ENCODE measurements at regions not wholly inside any gene's neighbourhood (a gene's known extent, or its start where the extent isn't known, plus 50 kb on each side); places are given as distances from the start of the nearest gene placed in this dataset.

DNA sequence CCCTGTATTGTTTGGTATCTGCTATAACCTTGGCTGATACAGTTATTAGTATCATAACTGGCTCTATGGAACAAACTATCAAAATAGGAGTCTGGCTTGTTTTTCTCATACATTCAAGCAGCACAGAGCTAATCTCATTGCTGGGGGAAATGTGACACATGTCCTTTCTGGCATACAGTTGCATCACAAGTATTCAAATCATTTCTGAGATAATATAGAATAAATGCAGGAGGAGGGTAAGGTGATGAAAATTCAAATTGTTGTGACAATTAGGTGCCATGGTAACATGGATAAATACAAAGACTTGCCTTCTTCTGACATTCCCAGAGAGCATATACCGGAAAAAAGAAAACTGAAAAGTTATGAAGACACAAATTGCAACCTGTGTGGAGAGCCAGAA is 2706.8 kb downstream of the ARAP2 start:
- H3K9ac ChIP-seq (ENCODE audit: low read length): no peak overlapping the region
- no peak overlapping the region for H3K4me3 ChIP-seq (ENCODE audit: low read length)
- no peak overlapping the region for H3K4me2 ChIP-seq (ENCODE audit: low read length)
- H3K9me2 ChIP-seq (replicated peaks; ENCODE audit: low read length): no peaks in the 10 kb centered on the region
- H3K27ac ChIP-seq (ENCODE audit: low read length): no peak overlapping the region
- intact Hi-C loops (cut with micrococcal nuclease): no loop called here
- TF ChIP-seq EZH2 (IDR thresholded peaks at IDR 0.05; ENCODE audit: low read length, unreplicated experiment) (no peak), EZH2phosphoT487 (IDR thresholded peaks at IDR 0.05; ENCODE audit: borderline replicate concordance, low read length) (no peak)
- TF ChIP-seq, protein P1, sequence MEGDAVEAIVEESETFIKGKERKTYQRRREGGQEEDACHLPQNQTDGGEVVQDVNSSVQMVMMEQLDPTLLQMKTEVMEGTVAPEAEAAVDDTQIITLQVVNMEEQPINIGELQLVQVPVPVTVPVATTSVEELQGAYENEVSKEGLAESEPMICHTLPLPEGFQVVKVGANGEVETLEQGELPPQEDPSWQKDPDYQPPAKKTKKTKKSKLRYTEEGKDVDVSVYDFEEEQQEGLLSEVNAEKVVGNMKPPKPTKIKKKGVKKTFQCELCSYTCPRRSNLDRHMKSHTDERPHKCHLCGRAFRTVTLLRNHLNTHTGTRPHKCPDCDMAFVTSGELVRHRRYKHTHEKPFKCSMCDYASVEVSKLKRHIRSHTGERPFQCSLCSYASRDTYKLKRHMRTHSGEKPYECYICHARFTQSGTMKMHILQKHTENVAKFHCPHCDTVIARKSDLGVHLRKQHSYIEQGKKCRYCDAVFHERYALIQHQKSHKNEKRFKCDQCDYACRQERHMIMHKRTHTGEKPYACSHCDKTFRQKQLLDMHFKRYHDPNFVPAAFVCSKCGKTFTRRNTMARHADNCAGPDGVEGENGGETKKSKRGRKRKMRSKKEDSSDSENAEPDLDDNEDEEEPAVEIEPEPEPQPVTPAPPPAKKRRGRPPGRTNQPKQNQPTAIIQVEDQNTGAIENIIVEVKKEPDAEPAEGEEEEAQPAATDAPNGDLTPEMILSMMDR (conservative IDR thresholded peaks at IDR 0.05; ENCODE audit: low read depth, low read length): no peak
- no peaks in the 10 kb centered on the region for H3K4me1 ChIP-seq (ENCODE audit: insufficient read depth, low read length)
- H2AFZ ChIP-seq (ENCODE audit: low read length): no peak overlapping the region
- ATAC-seq (no peak), DNase-seq (no peak)
- H3F3A ChIP-seq (ENCODE audit: low read length, unreplicated experiment): no peaks in the 10 kb centered on the region
- BruUV-seq (replicated peaks): no TSS peak
- H3K27me3 ChIP-seq (ENCODE audit: low read length): no peaks in the 10 kb centered on the region
- no peaks in the 10 kb centered on the region for H4K20me1 ChIP-seq (ENCODE audit: low read length)
- H3K36me3 ChIP-seq (ENCODE audit: low read depth, low read length): no peaks in the 10 kb centered on the region
- CTCF ChIA-PET: no interaction called here
- H3K79me2 ChIP-seq (ENCODE audit: low read length): no peaks in the 10 kb centered on the region
- no peaks in the 10 kb centered on the region for H3K9me3 ChIP-seq (ENCODE audit: low read length)
- POLR2A ChIA-PET (ENCODE audit: unreplicated experiment): no interaction called here

DNA sequence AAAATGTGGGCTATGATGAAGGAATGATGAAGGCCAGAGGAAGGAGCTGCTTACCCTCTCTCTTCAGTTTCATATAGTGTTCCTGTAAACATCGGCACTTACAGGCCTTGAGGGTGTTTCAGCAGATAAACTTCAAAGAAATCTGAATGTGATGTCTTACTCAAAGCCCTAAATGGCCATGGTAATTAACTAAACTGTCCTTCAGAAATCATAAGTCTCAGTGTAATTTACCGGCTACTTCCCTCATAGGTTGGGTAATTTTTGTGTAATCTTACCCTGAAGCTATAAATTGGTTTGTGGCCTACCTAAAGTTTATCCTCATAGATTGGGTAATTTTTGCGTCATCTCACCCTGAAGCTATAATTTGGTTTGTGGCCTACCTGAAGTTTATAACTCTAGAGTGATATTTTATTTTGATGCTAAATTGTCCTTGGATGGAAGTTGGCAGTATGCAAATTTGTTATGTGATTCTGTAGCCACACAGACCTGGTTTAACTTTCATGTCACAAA is 2700.3 kb downstream of the ARAP2 start:
- H3F3A ChIP-seq (ENCODE audit: low read length, unreplicated experiment): no peaks in the 10 kb centered on the region
- BruUV-seq (replicated peaks): no TSS peak
- H3K9me3 ChIP-seq (ENCODE audit: low read length): no peaks in the 10 kb centered on the region
- H3K27me3 ChIP-seq (ENCODE audit: low read length): no peaks in the 10 kb centered on the region
- no peak overlapping the region for H3K4me2 ChIP-seq (ENCODE audit: low read length)
- no peaks in the 10 kb centered on the region for H3K9me2 ChIP-seq (replicated peaks; ENCODE audit: low read length)
- no peaks in the 10 kb centered on the region for H3K79me2 ChIP-seq (ENCODE audit: low read length)
- intact Hi-C loops (cut with micrococcal nuclease): no loop called here
- TF ChIP-seq, protein P1 (conservative IDR thresholded peaks at IDR 0.05; ENCODE audit: low read depth, low read length): no peak
- TF ChIP-seq EZH2 (IDR thresholded peaks at IDR 0.05; ENCODE audit: low read length, unreplicated experiment) (no peak), EZH2phosphoT487 (IDR thresholded peaks at IDR 0.05; ENCODE audit: borderline replicate concordance, low read length) (no peak)
- H2AFZ ChIP-seq (ENCODE audit: low read length): no peak overlapping the region
- ChIA-PET POLR2A (ENCODE audit: unreplicated experiment) (no interaction called here), CTCF (no interaction called here)
- H3K27ac ChIP-seq (ENCODE audit: low read length): no peak overlapping the region
- H3K4me1 ChIP-seq (ENCODE audit: insufficient read depth, low read length): no peaks in the 10 kb centered on the region
- H3K36me3 ChIP-seq (ENCODE audit: low read depth, low read length): no peaks in the 10 kb centered on the region
- DNase-seq (no peak), ATAC-seq (no peak)
- no peak overlapping the region for H3K4me3 ChIP-seq (ENCODE audit: low read length)
- H3K9ac ChIP-seq (ENCODE audit: low read length): no peak overlapping the region
- no peaks in the 10 kb centered on the region for H4K20me1 ChIP-seq (ENCODE audit: low read length)

DNA sequence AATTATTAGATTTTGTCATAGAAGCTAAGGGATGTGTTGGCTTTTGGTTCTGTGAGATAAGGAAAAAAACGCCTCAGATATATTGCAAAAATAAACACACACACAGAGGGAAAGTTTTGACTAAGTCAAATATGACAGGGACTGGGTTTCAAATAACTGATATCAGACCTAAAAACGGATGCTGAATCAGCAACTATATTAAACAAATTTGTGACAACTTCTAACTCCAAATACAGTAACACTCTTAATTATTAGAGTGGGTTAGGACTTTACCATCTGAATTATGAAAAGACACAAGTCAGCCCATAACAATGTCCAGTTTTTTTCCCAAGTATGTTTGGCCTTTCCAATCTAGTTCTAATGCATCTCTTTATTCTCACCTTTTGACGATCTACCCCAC is 2693.1 kb downstream of the ARAP2 start:
- H3K36me3 ChIP-seq (ENCODE audit: low read depth, low read length): no peaks in the 10 kb centered on the region
- ATAC-seq: no peak
- H4K20me1 ChIP-seq (ENCODE audit: low read length): no peaks in the 10 kb centered on the region
- H3K27me3 ChIP-seq (ENCODE audit: low read length): no peaks in the 10 kb centered on the region
- H3K9me2 ChIP-seq (replicated peaks; ENCODE audit: low read length): no peaks in the 10 kb centered on the region
- H2AFZ ChIP-seq (ENCODE audit: low read length): no peak overlapping the region
- no peak for TF ChIP-seq EZH2phosphoT487 (IDR thresholded peaks at IDR 0.05; ENCODE audit: borderline replicate concordance, low read length)
- TF ChIP-seq EZH2 (IDR thresholded peaks at IDR 0.05; ENCODE audit: low read length, unreplicated experiment): no peak
- TF ChIP-seq, protein P1 (conservative IDR thresholded peaks at IDR 0.05; ENCODE audit: low read depth, low read length): no peak
- intact Hi-C loops (cut with micrococcal nuclease): no loop called here
- H3K27ac ChIP-seq (ENCODE audit: low read length): no peak overlapping the region
- H3K9ac ChIP-seq (ENCODE audit: low read length): no peak overlapping the region
- no peak overlapping the region for H3K4me2 ChIP-seq (ENCODE audit: low read length)
- no peak overlapping the region for H3K4me3 ChIP-seq (ENCODE audit: low read length)
- no peaks in the 10 kb centered on the region for H3K79me2 ChIP-seq (ENCODE audit: low read length)
- H3K4me1 ChIP-seq (ENCODE audit: insufficient read depth, low read length): no peaks in the 10 kb centered on the region
- ChIA-PET POLR2A (ENCODE audit: unreplicated experiment) (no interaction called here), CTCF (no interaction called here)
- no peaks in the 10 kb centered on the region for H3F3A ChIP-seq (ENCODE audit: low read length, unreplicated experiment)
- DNase-seq: no peak
- no TSS peak for BruUV-seq (replicated peaks)
- H3K9me3 ChIP-seq (ENCODE audit: low read length): no peaks in the 10 kb centered on the region
